ENCODE measurements at regions not wholly inside any gene's neighbourhood (a gene's known extent, or its start where the extent isn't known, plus 50 kb on each side); places are given as distances from the start of the nearest gene placed in this dataset.

- Histone ChIP-seq H3K36me3 (ENCODE audit: insufficient read depth, low read length) (no peaks in the 10 kb centered on the region), H3K4me1 (ENCODE audit: insufficient read depth, low read length, poor library complexity, severe bottlenecking) (peaks cover 18% of the 10 kb centered on the region)
Measured at GRCh38 chr3:869734-870133, 223.1 kb upstream of the CNTN6 start.

GRCh38 chr3:871651-872050, 221.2 kb upstream of the CNTN6 start:
- no peaks in the 10 kb centered on the region for H3K9me3 ChIP-seq (ENCODE audit: insufficient read depth, low read depth, low read length)
- H3K79me2 ChIP-seq (ENCODE audit: insufficient read depth, low read length): no peaks in the 10 kb centered on the region
- TF ChIP-seq, protein P1, sequence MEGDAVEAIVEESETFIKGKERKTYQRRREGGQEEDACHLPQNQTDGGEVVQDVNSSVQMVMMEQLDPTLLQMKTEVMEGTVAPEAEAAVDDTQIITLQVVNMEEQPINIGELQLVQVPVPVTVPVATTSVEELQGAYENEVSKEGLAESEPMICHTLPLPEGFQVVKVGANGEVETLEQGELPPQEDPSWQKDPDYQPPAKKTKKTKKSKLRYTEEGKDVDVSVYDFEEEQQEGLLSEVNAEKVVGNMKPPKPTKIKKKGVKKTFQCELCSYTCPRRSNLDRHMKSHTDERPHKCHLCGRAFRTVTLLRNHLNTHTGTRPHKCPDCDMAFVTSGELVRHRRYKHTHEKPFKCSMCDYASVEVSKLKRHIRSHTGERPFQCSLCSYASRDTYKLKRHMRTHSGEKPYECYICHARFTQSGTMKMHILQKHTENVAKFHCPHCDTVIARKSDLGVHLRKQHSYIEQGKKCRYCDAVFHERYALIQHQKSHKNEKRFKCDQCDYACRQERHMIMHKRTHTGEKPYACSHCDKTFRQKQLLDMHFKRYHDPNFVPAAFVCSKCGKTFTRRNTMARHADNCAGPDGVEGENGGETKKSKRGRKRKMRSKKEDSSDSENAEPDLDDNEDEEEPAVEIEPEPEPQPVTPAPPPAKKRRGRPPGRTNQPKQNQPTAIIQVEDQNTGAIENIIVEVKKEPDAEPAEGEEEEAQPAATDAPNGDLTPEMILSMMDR (conservative IDR thresholded peaks at IDR 0.05; ENCODE audit: low read length): no peak
- no peak for TF ChIP-seq EZH2phosphoT487 (IDR thresholded peaks at IDR 0.05; ENCODE audit: borderline replicate concordance)
- no peaks in the 10 kb centered on the region for H4K20me1 ChIP-seq (ENCODE audit: insufficient read depth, low read length, poor library complexity, severe bottlenecking)
- H3K4me1 ChIP-seq (ENCODE audit: insufficient read depth, low read length, poor library complexity, severe bottlenecking): peaks cover 27% of the 10 kb centered on the region
- H3F3A ChIP-seq (ENCODE audit: low read depth): 0 out of 2 replicates have a peak, but pooled peaks cover 5% of the 10 kb centered on the region
- no peaks in the 10 kb centered on the region for H3K36me3 ChIP-seq (ENCODE audit: insufficient read depth, low read length)
- H3K9me2 ChIP-seq (replicated peaks; ENCODE audit: low read depth, low read length): no peaks in the 10 kb centered on the region
- no peak overlapping the region for H3K9ac ChIP-seq (ENCODE audit: low read depth, low read length, poor library complexity, severe bottlenecking)
- H3K4me3 ChIP-seq (ENCODE audit: low read length, poor library complexity, severe bottlenecking): no peak overlapping the region
- no peaks in the 10 kb centered on the region for H3K27me3 ChIP-seq (ENCODE audit: insufficient read depth, low read length, poor library complexity, severe bottlenecking)
- no peak overlapping the region for H3K4me2 ChIP-seq (ENCODE audit: low read depth, low read length, poor library complexity, severe bottlenecking)
- H2AFZ ChIP-seq (ENCODE audit: low read length): no peak overlapping the region

More at GRCh38 chr3:869734-870133, 223.1 kb upstream of the CNTN6 start:
- H3K79me2 ChIP-seq (ENCODE audit: insufficient read depth, low read length): no peaks in the 10 kb centered on the region
- 0 out of 2 replicates have a peak, but pooled peaks cover 4% of the 10 kb centered on the region for H3F3A ChIP-seq (ENCODE audit: low read depth)
- H3K9ac ChIP-seq (ENCODE audit: low read depth, low read length, poor library complexity, severe bottlenecking): no peak overlapping the region
- TF ChIP-seq, protein P1 (conservative IDR thresholded peaks at IDR 0.05; ENCODE audit: low read length): no peak
- no peak overlapping the region for H3K4me3 ChIP-seq (ENCODE audit: low read length, poor library complexity, severe bottlenecking)
- H3K9me2 ChIP-seq (replicated peaks; ENCODE audit: low read depth, low read length): no peaks in the 10 kb centered on the region
- H3K9me3 ChIP-seq (ENCODE audit: insufficient read depth, low read depth, low read length): no peaks in the 10 kb centered on the region
- no peaks in the 10 kb centered on the region for H4K20me1 ChIP-seq (ENCODE audit: insufficient read depth, low read length, poor library complexity, severe bottlenecking)
- H3K27me3 ChIP-seq (ENCODE audit: insufficient read depth, low read length, poor library complexity, severe bottlenecking): no peaks in the 10 kb centered on the region
- no peak overlapping the region; the same call in 1 of the 2 replicates for H2AFZ ChIP-seq (ENCODE audit: low read length)
- no peak overlapping the region for H3K4me2 ChIP-seq (ENCODE audit: low read depth, low read length, poor library complexity, severe bottlenecking)

- H3K9ac ChIP-seq (ENCODE audit: low read depth, low read length, poor library complexity, severe bottlenecking): peak overlapping the region; percentile 75
- H2AFZ ChIP-seq (ENCODE audit: low read length): peak overlapping the region; percentile 30; the same call in 1 of the 2 replicates
- H3K36me3 ChIP-seq (ENCODE audit: insufficient read depth, low read length): no peaks in the 10 kb centered on the region
- H3K79me2 ChIP-seq (ENCODE audit: insufficient read depth, low read length): no peaks in the 10 kb centered on the region
- H3F3A ChIP-seq (ENCODE audit: low read depth): 0 out of 2 replicates have a peak, but pooled peaks cover 4% of the 10 kb centered on the region
- peak overlapping the region; percentile 50 for H3K4me3 ChIP-seq (ENCODE audit: low read length, poor library complexity, severe bottlenecking)
- H3K27me3 ChIP-seq (ENCODE audit: insufficient read depth, low read length, poor library complexity, severe bottlenecking): no peaks in the 10 kb centered on the region
- no peaks in the 10 kb centered on the region for H3K9me2 ChIP-seq (replicated peaks; ENCODE audit: low read depth, low read length)
- H3K4me2 ChIP-seq (ENCODE audit: low read depth, low read length, poor library complexity, severe bottlenecking): peak overlapping the region; percentile 75
- peaks cover 56% of the 10 kb centered on the region for H3K4me1 ChIP-seq (ENCODE audit: insufficient read depth, low read length, poor library complexity, severe bottlenecking)
- TF ChIP-seq, protein P1 (conservative IDR thresholded peaks at IDR 0.05; ENCODE audit: low read length): no peak
- no peak for TF ChIP-seq EZH2phosphoT487 (IDR thresholded peaks at IDR 0.05; ENCODE audit: borderline replicate concordance)
- no peaks in the 10 kb centered on the region for H3K9me3 ChIP-seq (ENCODE audit: insufficient read depth, low read depth, low read length)
- no peaks in the 10 kb centered on the region for H4K20me1 ChIP-seq (ENCODE audit: insufficient read depth, low read length, poor library complexity, severe bottlenecking)
Measured at GRCh38 chr3:877001-877400, 215.8 kb upstream of the CNTN6 start.

Measured in Loucy (cell line).